ENCODE measurements at regions not wholly inside any gene's neighbourhood (a gene's known extent, or its start where the extent isn't known, plus 50 kb on each side); places are given as distances from the start of the nearest gene placed in this dataset.

DNA sequence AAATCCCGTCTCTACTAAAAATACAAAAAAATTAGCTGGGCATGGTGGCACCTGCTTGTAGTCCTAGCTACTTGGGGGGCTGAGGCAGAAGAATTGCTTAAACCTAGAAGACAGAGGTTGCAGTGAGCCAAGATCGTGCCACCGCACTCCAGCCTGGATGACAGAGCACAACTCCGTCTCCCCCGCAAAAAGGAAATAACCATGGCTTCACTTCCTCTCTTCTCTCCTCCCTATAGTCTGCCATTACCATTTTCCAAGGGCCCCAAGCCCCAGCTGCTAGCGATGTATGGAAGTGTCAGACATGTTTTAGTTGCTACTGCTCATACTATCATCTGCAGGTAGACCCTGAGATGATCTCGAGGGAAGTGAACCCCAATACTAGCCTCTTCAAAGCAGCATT lies 177.3 kb upstream of the FAM9B start:
- dilution Hi-C loops (cut with HindIII; ENCODE audit: low sequenced_read_pairs, unreplicated experiment) (no loop called here), intact Hi-C loops (cut with micrococcal nuclease) (no loop called here), in situ Hi-C loops (cut with MboI; ENCODE audit: low sequenced_read_pairs) (no loop called here)
- no peak overlapping the region for H3K56ac ChIP-seq (ENCODE audit: extremely low read depth, insufficient read depth, low read length)
- H3K9me1 ChIP-seq (ENCODE audit: insufficient read depth, low read length): no peaks in the 10 kb centered on the region
- no peak overlapping the region for H2BK120ac ChIP-seq (ENCODE audit: low read depth, low read length)
- ATAC-seq (ENCODE audit: low read depth) (no peak), DNase-seq (no peak)
- H3K9me3 ChIP-seq (ENCODE audit: control insufficient read depth, insufficient read depth, low read length): peaks cover 3% of the 10 kb centered on the region
- no peak overlapping the region for H2AK5ac ChIP-seq (ENCODE audit: low read depth, low read length)
- WGBS, 2 experiments (ENCODE audit: extremely low coverage in 2 of 2, insufficient read length in 1 of 2): no CpG with 5 or more reads among the region's 7 CpGs
- H3K27me3 ChIP-seq (ENCODE audit: control insufficient read depth, insufficient read depth, low read length): no peaks in the 10 kb centered on the region; the same call in 1 of the 2 replicates
- no peak overlapping the region for H3K9ac ChIP-seq (ENCODE audit: low read depth, low read length)
- no peak overlapping the region for H2AFZ ChIP-seq (replicated peaks; ENCODE audit: low read length, poor library complexity)
- no peak for TF ChIP-seq BHLHE40 (IDR thresholded peaks at IDR 0.05; ENCODE audit: low read depth, low read length)
- TF ChIP-seq RFX5 (IDR thresholded peaks at IDR 0.05; ENCODE audit: low read depth, low read length): no peak
- no peak for TF ChIP-seq MXI1 (IDR thresholded peaks at IDR 0.05; ENCODE audit: borderline replicate concordance, low read depth, low read length)
- TF ChIP-seq, protein P1, sequence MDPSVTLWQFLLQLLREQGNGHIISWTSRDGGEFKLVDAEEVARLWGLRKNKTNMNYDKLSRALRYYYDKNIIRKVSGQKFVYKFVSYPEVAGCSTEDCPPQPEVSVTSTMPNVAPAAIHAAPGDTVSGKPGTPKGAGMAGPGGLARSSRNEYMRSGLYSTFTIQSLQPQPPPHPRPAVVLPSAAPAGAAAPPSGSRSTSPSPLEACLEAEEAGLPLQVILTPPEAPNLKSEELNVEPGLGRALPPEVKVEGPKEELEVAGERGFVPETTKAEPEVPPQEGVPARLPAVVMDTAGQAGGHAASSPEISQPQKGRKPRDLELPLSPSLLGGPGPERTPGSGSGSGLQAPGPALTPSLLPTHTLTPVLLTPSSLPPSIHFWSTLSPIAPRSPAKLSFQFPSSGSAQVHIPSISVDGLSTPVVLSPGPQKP (IDR thresholded peaks at IDR 0.05; ENCODE audit: borderline replicate concordance, low read depth, low read length): no peak
- TF ChIP-seq FOS (IDR thresholded peaks at IDR 0.05; ENCODE audit: low read depth, low read length): no peak
- TF ChIP-seq USF2 (IDR thresholded peaks at IDR 0.05; ENCODE audit: low read depth, low read length): no peak
- no peak for TF ChIP-seq MAZ (IDR thresholded peaks at IDR 0.05; ENCODE audit: borderline replicate concordance, low read depth, low read length)
- TF ChIP-seq NFE2L2 (IDR thresholded peaks at IDR 0.05; ENCODE audit: low read depth, low read length): no peak
- no peaks in the 10 kb centered on the region for H3K36me3 ChIP-seq (ENCODE audit: control insufficient read depth, insufficient read depth, low read length)
- H4K20me1 ChIP-seq (ENCODE audit: insufficient read depth, low read length): no peaks in the 10 kb centered on the region
- H3K23ac ChIP-seq (ENCODE audit: low read depth, low read length): no peak overlapping the region
- H3K79me1 ChIP-seq (ENCODE audit: low read depth in 1 of 2, low read length in 2 of 2): no peaks in the 10 kb centered on the region
- H3K14ac ChIP-seq (replicated peaks; ENCODE audit: low read depth, low read length): no peak overlapping the region
- no peaks in the 10 kb centered on the region for H3K4me1 ChIP-seq (ENCODE audit: control insufficient read depth, insufficient read depth, low read length)
- POLR2A ChIA-PET (ENCODE audit: unreplicated experiment): no interaction called here
- no peak overlapping the region for H2AK9ac ChIP-seq (replicated peaks; ENCODE audit: low read depth, low read length, poor library complexity)
- no peak overlapping the region for H3K27ac ChIP-seq (ENCODE audit: insufficient read depth, low read length)
- H3K4me2 ChIP-seq (ENCODE audit: low read depth, low read length): no peak overlapping the region
- no peak overlapping the region for H2BK5ac ChIP-seq (ENCODE audit: low read depth, low read length, poor library complexity, severe bottlenecking)
- CTCF ChIA-PET: interaction anchor here (0.8 kb wide), 1 partner anchor 240 kb away, joined by 3 read pairs; no protein-coding TSS in a partner anchor
- no peak overlapping the region for H4K5ac ChIP-seq (ENCODE audit: low read depth, low read length)
- H4K91ac ChIP-seq (ENCODE audit: insufficient read depth, low read depth, low read length): no peak overlapping the region
- H2BK15ac ChIP-seq (ENCODE audit: low read depth, low read length): no peak overlapping the region
- H3K4me3 ChIP-seq (ENCODE audit: insufficient read depth, low read depth, low read length): no peak overlapping the region
- no peak overlapping the region for H2BK20ac ChIP-seq (ENCODE audit: low read depth, low read length)
- H3K18ac ChIP-seq (ENCODE audit: low read depth, low read length): no peak overlapping the region
- H3K4ac ChIP-seq (ENCODE audit: low read depth, low read length): no peak overlapping the region
- no TSS peak for BruUV-seq (replicated peaks)
- H4K8ac ChIP-seq (ENCODE audit: low read depth in 2 of 2, low read length in 2 of 2): no peak overlapping the region

Data from IMR-90 (cell line).